GM19467 (cell line): ENCODE measurements at regions not wholly inside any gene's neighbourhood (a gene's known extent, or its start where the extent isn't known, plus 50 kb on each side); places are given as distances from the start of the nearest gene placed in this dataset.

Source experiments
- ATAC-seq: cut with Tn5 transposase; IDR thresholded peaks from one replicate; pipeline ENCODE4 v1.9.1; 2021; ENCODE audit warnings: mild to moderate bottlenecking, moderate library complexity; ENCODE audit not compliant: unreplicated experiment

DNA sequence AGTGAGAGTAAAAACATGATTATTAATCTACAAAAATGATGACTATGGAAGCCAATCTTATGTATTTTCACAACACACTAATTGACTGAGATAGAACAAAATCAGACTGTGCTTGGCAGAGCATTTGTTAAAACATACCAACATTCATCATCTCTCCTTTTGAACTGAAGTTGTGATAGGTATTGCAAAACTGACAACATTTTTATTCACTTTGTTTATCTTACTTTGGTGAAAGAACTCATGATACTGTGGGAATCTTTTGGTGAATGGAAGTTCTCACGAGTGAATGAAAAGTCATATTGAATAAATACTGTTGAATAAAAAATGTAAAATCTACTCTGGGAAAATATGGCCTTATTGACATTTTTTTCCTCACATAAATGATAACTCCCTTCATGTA is 1430.2 kb upstream of the PIK3C3 start:
- ATAC-seq = no peak

GRCh38 chr18:40523287-40523686 is 1431.7 kb upstream of the PIK3C3 start:
- no peak for ATAC-seq

DNA sequence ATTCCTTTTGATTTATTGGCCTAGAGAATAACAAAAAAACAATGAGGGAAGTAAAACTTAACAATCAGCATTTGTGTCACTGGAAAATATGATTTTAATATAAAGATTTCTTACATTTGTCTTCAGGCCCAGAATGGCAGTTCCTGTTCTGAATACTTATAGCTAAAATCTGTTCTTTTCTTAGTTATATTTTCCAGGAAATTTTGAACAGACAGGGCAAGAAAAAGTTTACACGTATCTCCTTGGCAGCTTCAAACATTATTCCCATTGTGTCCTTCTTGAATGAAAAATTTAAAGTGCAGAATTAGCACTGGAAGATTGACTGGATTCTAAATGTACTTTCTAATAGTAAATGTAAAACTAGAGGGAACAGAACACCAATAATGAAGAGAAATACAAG is 1454.0 kb upstream of the PIK3C3 start:
- ATAC-seq = no peak

DNA sequence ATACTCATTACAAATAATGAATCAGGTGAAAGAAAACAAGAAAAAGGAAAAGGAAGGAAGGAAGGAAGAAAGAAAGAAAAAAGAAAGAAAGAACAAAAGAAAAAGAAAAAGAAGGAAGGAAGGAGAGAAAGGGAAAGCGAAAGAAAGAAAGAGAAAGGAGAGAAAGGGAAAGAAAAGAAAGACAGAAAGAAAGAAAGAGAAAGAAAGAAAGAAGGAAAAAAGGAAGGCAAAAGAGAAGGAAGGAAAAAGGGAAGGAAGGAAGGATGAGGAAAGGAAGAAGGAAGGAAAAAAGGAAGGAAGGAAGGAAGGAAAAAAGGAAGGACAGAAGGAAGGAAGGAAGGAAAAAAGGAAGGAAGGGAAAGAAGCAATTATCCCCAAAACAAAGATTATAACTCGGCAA is 1460.4 kb upstream of the PIK3C3 start:
- ATAC-seq = no peak

GRCh38 chr18:40493316-40493715 is 1461.7 kb upstream of the PIK3C3 start:
- ATAC-seq = no peak

DNA sequence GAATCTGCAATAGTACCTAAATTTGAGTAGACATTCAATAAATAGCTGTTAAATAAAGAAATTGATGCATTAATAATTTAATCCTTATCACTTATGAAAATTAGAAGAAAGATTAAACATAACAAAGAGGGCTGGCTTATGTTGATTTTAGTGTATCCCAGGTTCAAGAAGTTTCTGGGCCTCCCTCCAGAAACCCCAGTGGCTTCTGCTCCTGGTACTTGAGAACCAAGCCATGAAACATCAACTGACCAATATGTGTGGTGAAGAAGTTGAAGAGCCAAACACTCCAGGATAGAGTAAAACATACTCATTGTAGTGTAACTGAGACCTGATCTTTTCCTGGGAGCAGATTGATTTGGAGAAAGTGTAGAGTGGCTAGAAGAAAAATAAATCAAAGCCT is 1465.7 kb upstream of the PIK3C3 start:
- no peak for ATAC-seq

GRCh38 chr18:40485318-40485717 is 1469.7 kb upstream of the PIK3C3 start:
- no peak for ATAC-seq

DNA sequence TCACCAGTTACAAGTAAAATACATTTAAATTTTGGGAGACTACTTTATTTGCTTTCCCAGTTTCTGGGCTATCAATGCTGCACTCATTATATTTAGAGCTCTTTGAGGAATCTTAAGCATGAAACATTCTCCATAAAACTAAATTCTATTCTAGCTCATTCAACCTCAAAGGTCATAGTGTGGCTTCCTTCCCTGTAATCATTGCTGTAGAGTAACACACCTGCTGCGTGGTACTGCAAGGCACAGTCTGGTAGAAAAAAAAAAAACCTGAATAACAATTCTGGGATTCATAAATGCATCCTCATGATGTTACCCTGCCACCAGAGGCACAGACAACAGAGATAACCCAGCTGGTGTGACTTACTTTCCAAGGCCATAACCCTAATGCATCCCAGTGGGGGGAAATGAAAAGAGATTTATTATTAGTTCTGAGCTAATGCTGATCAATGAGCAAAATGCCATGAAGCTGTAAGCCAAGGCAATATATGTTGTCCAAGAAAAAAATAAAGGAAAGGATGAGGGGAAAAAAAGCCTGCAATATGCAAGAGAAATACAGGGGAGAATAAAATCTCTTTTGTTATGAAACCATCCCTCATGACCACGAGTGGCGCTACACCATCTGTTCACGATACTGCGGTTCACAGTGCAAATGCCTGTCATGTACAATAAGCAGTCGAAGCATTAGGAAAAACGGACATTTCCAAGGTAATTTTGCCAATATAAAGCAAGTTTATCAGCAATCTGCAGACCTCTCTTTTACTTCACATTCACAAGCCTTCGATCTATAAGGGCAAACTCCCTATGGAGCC is 1481.6 kb upstream of the PIK3C3 start:
- ATAC-seq = no peak

- ATAC-seq = no peak
These were observed 1484.3 kb upstream of the PIK3C3 start for GRCh38 chr18:40470723-40471122.

DNA sequence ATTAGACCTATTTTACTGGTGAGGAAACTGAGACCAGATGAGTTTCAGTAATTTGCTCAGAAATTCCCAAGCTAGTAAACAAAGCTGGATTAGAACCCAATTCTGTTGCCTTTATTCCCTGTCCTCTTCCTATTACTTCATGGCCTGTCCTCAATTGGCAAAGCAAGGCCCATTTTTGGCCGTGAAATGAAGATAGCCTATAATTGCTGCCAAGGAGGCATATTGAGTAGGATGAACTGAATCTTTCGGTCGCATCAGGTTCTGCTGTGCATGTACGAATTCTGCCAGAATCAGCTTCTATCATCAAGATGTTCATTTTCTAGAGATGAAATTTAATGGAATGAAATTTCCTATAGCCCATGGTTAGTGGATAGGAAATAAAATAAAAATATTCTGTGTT is 1485.2 kb upstream of the PIK3C3 start:
- ATAC-seq = no peak

DNA sequence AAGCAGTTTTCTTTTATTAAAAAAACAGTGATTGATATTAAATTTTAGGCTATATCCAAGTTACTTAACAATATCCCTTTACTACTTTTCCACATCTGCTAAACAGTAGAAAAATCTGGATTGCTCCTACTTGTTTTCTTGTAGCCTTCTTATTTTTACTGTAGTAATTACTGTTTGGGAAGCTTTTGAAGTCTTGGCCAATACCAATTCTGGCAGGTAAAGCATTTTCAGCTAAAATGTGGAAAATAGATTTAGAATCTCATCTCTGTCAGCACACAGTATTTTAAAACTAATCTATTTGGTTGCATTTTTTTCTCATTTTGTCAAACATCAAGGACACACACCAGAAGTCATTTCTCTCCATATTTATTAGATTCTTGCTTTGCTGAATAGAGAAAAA is 1485.7 kb upstream of the PIK3C3 start:
- ATAC-seq = no peak

GRCh38 chr18:40464032-40464431 is 1491.0 kb upstream of the PIK3C3 start:
- ATAC-seq = no peak

DNA sequence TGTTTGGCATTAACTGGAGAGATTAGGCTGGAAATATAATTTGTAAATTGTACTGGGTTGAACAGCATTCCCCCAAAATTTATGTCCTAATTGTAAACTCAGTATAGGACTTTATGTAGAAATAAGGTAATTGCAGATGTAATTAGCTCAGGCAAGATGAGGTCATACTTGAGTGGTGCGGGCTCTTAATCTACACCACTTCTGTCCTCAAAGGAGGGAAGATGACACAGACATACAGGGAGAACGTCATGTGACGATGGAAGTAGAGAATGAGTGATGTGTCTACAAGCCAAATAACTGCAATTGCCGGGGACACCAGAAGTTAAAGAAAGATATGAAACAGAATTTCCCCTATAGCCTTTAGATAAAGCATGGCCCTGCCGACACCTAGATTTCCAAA is 1501.1 kb upstream of the PIK3C3 start:
- no peak for ATAC-seq

GRCh38 chr18:40452599-40452998 is 1502.4 kb upstream of the PIK3C3 start:
- ATAC-seq = no peak

GRCh38 chr18:40450751-40451150 is 1504.3 kb upstream of the PIK3C3 start:
- ATAC-seq = no peak

- ATAC-seq = no peak
These were observed 1507.2 kb upstream of the PIK3C3 start for GRCh38 chr18:40447820-40448219.

- ATAC-seq = no peak
These were observed 1514.9 kb upstream of the PIK3C3 start for GRCh38 chr18:40440088-40440487.

- ATAC-seq = no peak
These were observed 1517.5 kb upstream of the PIK3C3 start for GRCh38 chr18:40437517-40437916.

- ATAC-seq = no peak
These were observed 1523.7 kb upstream of the PIK3C3 start for GRCh38 chr18:40431071-40431985.

DNA sequence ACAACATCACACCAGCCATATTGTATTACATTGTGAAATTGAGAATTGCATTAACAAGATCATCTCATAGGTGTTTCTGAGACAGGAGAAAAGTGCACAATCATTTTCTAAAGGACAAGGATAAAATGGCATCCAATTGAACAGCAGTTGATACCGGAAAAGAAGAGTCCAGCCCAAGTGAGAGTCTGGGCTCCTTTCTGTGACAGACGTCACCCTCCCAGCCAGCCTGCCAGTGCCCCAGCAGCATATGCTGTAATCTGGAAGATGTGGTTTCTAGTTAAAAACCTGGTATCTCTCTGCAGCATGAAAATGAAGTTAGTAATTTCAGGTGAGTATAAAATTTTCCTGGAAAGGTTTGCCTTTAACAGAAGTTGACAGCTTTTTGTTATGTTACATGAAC is 1531.7 kb upstream of the PIK3C3 start:
- no peak for ATAC-seq

GRCh38 chr18:40420675-40421074 is 1534.4 kb upstream of the PIK3C3 start:
- no peak for ATAC-seq

DNA sequence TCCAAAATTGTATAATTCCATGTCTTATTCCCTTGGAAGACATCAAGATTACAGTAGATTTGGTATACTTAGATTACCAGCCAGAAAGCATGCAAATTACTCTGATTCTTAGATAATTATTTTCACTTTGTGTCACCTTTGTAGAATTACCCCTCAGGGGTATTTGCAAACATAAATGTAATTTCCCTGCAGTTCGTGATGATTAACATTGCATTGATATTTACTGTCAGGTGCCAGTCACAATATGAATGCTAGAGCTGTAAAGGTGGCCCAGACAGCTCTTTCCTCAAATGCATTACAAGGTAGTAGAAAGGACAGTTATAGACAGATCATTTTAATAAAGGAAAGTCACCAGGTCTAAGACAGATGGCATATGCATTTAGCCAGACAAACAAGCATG is 1537.5 kb upstream of the PIK3C3 start:
- no peak for ATAC-seq
